ENCODE measurements at regions not wholly inside any gene's neighbourhood (a gene's known extent, or its start where the extent isn't known, plus 50 kb on each side); places are given as distances from the start of the nearest gene placed in this dataset.
A peak's percentile ranks its signal among the peaks of the same experiment; 100 is the strongest.

DNA sequence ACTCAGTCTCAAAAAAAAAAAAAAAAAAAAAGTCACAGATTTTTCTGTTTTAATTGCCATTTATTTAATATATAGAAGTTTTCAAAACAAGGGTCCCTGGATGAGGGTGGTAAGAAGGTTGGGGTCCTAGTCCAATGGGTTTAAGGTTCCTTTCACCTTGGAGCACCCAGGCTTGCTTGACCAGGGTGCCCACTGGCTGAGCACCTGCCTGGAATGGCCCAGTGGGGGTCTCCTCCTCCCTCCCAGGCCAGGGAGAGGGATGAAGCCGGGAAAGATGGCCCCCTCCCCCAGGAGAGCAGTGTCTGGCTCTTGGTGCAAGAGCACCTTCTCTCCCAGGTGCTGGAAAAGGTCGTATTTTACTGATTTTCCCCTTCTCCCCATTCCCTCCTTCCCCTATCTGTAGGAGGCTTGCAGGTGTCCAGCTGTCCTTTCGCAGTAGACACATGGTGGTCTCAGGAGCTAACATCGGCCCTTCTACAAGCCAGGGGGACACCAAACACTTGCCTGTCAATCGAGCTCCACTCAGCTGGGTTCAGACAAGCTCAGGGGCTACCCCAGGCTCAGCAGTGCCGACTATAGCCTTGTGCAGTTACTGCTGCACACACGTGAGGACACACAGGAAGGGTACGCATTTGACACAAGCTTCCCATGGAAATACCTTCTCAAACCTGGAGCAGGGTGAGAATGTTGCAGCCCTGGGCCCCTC is 112.3 kb upstream of the KLF13 start:
- DNase-seq: peak; percentile 30

DNA sequence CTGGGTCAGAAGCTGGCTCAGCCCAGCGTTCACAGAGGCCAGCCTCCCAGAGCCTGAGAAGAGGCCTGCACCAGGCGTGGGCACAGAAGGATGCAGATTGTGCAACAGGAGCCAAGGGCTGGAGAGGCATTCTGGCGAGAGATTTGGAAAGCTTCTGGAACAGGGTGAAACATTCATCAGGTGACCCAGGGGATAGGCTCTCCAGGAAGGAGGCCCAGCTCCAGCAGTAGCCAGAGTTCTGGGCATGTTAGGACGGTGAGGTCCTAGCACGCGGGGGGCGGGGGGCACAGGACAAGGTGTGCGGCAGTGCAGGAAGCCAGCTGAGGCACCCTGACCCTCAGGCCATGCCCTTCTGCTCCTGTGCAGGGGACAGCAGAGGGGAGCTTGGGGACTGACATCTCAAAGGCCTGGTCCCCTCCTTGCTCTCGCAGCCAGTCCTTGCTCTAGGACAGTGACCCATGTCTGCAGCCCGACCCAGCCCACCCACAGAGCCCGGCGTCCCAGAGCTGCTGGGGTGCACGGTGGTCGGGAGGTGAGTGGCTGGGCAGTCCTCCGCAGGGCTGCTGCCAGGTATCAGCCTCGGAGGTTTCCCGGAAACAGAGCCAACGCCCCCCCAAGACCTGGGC is 111.7 kb upstream of the KLF13 start:
- H3K27me3 Mint-ChIP-seq: no peaks in the 10 kb centered on the region
- POLR2A ChIA-PET: interaction anchor here (1.1 to 2.0 kb wide), 7 partner anchors 9 to 274 kb away, joined by 3 to 10 read pairs (median 5); partner anchors contain the start of gene KLF13
- DNase-seq (no peak), ATAC-seq (no peak)
- peak overlapping the region; percentile 73 for H3K27ac Mint-ChIP-seq
- TF ChIP-seq, protein P1, sequence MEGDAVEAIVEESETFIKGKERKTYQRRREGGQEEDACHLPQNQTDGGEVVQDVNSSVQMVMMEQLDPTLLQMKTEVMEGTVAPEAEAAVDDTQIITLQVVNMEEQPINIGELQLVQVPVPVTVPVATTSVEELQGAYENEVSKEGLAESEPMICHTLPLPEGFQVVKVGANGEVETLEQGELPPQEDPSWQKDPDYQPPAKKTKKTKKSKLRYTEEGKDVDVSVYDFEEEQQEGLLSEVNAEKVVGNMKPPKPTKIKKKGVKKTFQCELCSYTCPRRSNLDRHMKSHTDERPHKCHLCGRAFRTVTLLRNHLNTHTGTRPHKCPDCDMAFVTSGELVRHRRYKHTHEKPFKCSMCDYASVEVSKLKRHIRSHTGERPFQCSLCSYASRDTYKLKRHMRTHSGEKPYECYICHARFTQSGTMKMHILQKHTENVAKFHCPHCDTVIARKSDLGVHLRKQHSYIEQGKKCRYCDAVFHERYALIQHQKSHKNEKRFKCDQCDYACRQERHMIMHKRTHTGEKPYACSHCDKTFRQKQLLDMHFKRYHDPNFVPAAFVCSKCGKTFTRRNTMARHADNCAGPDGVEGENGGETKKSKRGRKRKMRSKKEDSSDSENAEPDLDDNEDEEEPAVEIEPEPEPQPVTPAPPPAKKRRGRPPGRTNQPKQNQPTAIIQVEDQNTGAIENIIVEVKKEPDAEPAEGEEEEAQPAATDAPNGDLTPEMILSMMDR (IDR thresholded peaks at IDR 0.05): no peak
- H3K4me3 Mint-ChIP-seq: peak overlapping the region; percentile 73
- CTCF ChIA-PET: interaction anchor here (0.6 to 3.5 kb wide), 30 partner anchors 8 to 285 kb away, joined by 3 to 34 read pairs (median 4); no protein-coding TSS in a partner anchor
- H3K36me3 Mint-ChIP-seq (ENCODE audit: low read depth): no peaks in the 10 kb centered on the region
- intact Hi-C loops (cut with micrococcal nuclease): loop anchor here (5.0 kb wide), 1 partner anchor 147 kb away; no protein-coding TSS in a partner anchor
- H3K4me1 Mint-ChIP-seq (ENCODE audit: low read depth): peaks cover 18% of the 10 kb centered on the region
- peaks cover 3% of the 10 kb centered on the region for H3K9me3 Mint-ChIP-seq

More for the DNA sequence above, 112.3 kb upstream of the KLF13 start:
- Mint-ChIP-seq H3K9me3 (peaks cover 3% of the 10 kb centered on the region), H3K36me3 (ENCODE audit: low read depth) (no peaks in the 10 kb centered on the region), H3K4me1 (ENCODE audit: low read depth) (peaks cover 22% of the 10 kb centered on the region), H3K27me3 (no peaks in the 10 kb centered on the region), H3K27ac (peak overlapping the region; percentile 38), H3K4me3 (peak overlapping the region; percentile 73)
- TF ChIP-seq, protein P1 (IDR thresholded peaks at IDR 0.05): no peak
- ATAC-seq: no peak
- intact Hi-C loops (cut with micrococcal nuclease): no loop called here
- POLR2A ChIA-PET: interaction anchor here (1.1 to 2.0 kb wide), 6 partner anchors 50 to 274 kb away, joined by 3 to 10 read pairs (median 5); partner anchors contain the start of gene KLF13
- CTCF ChIA-PET: interaction anchor here (0.9 to 3.5 kb wide), 29 partner anchors 7 to 286 kb away, joined by 3 to 34 read pairs (median 5); no protein-coding TSS in a partner anchor

DNA sequence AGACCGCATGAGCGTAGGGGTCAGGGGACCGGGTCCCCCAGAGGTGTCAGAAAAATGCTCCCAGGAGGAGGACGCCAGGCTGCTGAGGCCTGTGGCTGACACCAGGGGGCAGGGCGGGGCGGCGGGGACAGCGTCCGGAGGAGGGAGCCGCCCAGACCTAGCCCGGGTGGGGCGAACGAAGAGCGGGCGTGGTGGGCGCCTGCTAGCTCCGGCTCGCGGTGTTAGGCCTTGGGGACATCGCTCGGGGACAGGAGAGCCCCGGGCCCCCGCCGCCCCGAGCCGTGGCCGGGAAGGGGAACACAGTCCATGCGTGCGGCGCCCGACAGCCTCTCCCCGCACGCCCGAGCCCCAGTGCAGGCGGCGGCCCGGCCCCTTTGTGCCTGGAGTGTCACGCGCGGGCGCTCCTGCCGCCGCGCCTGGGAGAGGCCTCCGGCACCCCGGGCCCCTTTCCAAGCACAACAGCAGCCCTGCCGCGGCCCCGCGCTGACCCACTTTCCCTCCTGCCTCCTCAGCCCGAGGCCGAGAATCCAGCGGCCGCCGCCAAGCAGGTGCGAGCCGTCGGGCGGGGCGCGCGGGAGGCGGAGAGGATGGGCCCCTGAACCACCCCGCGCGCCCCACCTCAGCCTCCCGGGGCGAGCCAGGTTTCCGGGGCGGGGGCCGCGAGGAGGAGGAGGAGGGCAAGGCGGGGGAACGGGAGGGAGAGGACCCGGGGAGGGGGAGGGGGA is 111.0 kb upstream of the KLF13 start:
- ATAC-seq (peak; percentile 92), DNase-seq (peak; percentile 86)
- intact Hi-C loops (cut with micrococcal nuclease): loop anchor here (5.0 kb wide), 1 partner anchor 147 kb away; no protein-coding TSS in a partner anchor
- CTCF ChIA-PET: interaction anchor here (0.6 to 3.5 kb wide), 25 partner anchors 9 to 285 kb away, joined by 3 to 34 read pairs (median 5); no protein-coding TSS in a partner anchor
- Mint-ChIP-seq H3K4me3 (peak overlapping the region; percentile 73), H3K36me3 (ENCODE audit: low read depth) (no peaks in the 10 kb centered on the region), H3K27ac (peak overlapping the region; percentile 73), H3K4me1 (ENCODE audit: low read depth) (peaks cover 18% of the 10 kb centered on the region), H3K9me3 (peaks cover 3% of the 10 kb centered on the region), H3K27me3 (no peaks in the 10 kb centered on the region)
- TF ChIP-seq, protein P1 (IDR thresholded peaks at IDR 0.05): peak; percentile 86
- POLR2A ChIA-PET: interaction anchor here (1.1 to 2.0 kb wide), 7 partner anchors 10 to 273 kb away, joined by 3 to 10 read pairs (median 5); partner anchors contain the start of gene KLF13

DNA sequence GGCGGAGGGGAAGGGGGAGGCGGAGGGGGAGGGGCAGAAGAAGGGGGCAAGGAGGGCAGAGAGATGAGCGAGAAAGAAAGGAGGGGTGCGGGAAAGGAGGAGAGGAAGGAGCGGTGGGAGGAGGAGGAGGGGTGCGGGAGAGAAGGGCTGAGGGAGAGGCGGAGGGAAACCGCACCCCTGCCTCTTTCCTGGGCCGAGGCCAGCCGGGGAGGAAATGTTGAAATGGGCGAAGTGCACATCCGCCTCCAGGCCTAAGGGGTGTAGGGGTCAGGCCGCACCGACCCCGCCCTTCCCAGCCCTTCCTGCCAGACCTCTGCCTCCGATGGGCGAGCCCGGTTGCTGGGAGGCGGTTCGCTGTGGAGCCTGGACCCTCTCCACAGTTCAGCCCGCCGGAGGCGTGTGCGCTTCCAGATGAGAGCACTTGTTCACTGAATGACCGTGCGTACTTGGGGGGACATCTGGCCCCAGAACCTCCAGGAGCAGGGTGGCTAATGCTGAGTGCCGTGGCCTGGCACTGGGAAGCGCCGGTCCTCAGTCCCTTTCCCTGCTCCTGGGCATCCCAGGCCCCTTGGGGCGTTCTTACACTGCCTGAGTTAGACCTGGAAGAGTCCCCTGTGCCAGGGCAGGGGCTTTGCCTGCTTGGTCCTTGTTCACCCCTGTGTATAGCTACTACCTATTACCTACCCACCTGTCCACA is 110.3 kb upstream of the KLF13 start:
- ChIA-PET CTCF (interaction anchor here (1.1 kb wide), 1 partner anchor 87 kb away, joined by 3 read pairs; no protein-coding TSS in a partner anchor), POLR2A (interaction anchor here (1.0 to 1.4 kb wide), 2 partner anchors 87 to 219 kb away, joined by 3 read pairs; no protein-coding TSS in a partner anchor)
- Mint-ChIP-seq H3K36me3 (ENCODE audit: low read depth) (no peaks in the 10 kb centered on the region), H3K9me3 (peaks cover 2% of the 10 kb centered on the region), H3K27ac (peak overlapping the region; percentile 86), H3K4me3 (peak overlapping the region; percentile 73), H3K4me1 (ENCODE audit: low read depth) (peaks cover 18% of the 10 kb centered on the region), H3K27me3 (no peaks in the 10 kb centered on the region)
- DNase-seq (peak; percentile 66), ATAC-seq (peak; percentile 40)
- TF ChIP-seq, protein P1 (IDR thresholded peaks at IDR 0.05): no peak
- intact Hi-C loops (cut with micrococcal nuclease): loop anchor here (5.0 kb wide), 1 partner anchor 146 kb away; no protein-coding TSS in a partner anchor
